ENCODE measurements at regions not wholly inside any gene's neighbourhood (a gene's known extent, or its start where the extent isn't known, plus 50 kb on each side); places are given as distances from the start of the nearest gene placed in this dataset.

DNA sequence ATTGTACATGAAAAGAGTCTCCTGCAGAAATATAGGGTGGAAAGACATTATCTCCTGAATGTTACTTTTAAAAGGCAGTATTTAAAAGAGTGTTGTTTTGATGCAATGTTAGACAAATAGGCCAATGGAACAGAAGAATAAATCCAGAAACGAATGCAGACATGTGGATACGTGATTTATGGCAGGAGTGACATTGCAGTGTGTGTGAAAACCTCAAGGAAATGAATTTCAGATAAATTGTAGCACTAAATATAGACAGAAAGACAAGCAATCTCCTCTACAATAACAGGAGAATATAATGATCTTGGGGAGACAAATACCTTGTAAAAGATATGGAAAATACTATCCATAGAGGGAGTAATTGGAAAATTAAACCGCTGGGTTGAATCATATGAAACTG lies 387.8 kb upstream of the CHRM3 start:
- no peak for TF ChIP-seq CTCF (IDR thresholded peaks at IDR 0.05)
- no peak for TF ChIP-seq POLR2A (IDR thresholded peaks at IDR 0.05)
